HG02981 (cell line): ENCODE measurements at regions not wholly inside any gene's neighbourhood (a gene's known extent, or its start where the extent isn't known, plus 50 kb on each side); places are given as distances from the start of the nearest gene placed in this dataset.
"Not testable (repeated sequence)": the region's sequence is repeated elsewhere in the genome, so short reads cannot be mapped to it uniquely, and the experiment has no call there.

Source experiments
- ATAC-seq: cut with Tn5 transposase; IDR thresholded peaks from one replicate; pipeline ENCODE4 v1.9.1; 2021; ENCODE audit warnings: mild to moderate bottlenecking, moderate library complexity; ENCODE audit not compliant: unreplicated experiment

DNA sequence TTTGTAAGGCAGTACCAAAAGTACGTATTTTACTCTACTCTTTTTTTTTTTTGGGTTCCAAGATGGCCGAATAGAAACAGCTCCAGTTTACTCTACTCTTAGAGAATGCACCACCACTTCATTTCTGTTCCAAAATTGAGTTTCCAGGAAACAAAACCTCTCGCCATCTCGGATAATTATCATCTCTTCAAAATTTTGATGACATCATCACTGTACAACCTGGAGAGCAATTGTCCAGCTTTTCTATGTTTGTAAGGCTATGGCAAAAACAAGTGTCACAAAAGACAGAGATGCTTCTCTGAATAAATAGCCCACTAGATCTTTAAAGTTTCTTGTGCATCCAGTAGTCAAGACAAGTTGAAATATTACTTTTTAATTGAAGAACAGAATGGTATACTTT, 1631.9 kb upstream of the CDH6 start:
- no peak for ATAC-seq

DNA sequence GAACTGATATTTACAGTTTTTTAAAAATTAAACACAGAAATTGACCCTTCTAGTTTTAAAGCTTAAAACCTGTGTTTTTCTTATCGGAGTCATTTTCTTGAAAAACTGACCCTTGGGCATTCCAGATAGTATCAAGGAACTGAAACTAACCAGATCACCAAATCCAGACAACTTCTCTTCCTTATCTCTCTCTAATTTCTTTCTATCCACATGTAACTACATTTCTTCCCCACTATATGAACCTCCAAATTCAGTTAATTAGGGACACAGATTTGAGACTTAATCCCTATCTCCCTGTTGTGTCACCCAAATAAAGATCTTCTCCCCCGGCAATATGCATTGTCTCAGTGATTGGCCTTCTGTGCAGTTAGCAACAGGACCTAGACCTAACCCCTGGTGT, 1643.0 kb upstream of the CDH6 start:
- ATAC-seq: no peak

DNA sequence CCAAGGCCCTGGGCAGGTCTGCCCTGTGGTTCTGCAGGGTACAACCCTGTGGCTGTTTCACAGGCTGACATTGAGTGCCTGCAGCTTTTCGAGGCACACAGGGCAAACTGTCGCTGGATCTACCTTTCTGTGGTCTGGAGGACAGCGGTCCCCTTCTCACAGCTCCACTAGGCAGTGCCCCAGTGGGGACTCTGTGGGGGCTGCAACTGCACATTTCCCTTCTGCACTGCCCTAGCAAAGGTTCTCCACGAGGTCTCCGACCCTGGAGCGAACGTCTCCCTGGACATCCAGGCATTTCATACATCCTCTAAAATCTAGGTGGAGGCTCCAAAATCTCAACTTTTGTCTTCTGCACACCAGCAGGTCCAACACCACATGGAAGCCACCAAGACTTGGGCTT, 1645.2 kb upstream of the CDH6 start:
- no peak for ATAC-seq

DNA sequence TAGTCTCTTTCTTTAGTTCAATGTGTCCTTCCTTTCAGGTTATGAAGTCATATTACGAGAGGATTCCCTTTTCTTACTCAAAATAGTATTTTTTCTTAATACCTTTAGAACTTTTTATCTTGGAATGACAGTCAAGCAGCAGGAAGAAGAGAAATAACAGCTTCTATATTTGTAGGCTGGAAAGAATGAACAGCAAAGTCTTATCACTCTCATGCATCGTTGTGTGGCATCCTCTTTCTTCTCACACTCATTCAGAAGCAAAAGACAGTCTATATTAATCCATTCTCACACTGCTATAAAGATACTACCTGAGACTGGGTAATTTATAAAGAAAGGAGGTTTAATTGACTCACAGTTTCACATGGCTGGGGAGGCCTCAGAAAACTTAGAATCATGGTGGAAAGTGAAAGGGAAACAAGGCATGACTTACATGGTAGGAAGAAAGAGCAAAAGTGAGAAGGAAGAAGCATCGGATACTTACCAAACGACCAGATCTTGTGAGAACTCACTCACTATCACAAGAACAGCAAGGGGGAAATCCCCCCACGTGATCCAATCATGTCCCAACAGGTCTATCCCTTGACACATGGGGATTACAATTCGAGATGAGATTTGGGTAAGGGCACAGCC, 1646.1 kb upstream of the CDH6 start:
- ATAC-seq: no peak

DNA sequence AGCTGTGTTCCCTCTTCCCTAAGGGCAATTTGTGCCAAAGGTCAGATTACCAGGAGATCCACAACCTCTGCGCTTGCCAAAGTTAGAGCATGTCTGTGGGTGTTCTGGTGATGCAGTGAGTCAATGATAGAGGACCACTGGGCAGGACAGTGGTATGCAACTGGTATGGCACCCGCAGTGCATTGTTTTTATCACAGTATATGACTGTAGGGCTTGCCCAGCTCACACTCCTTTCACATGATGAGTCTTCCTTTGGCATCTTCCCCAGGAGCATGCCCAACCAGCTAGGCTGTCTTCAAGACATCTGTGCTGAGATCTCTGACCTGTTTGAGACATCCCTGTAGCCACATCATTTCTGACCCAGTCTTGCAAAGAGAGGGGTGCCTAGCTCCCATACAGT, 1650.0 kb upstream of the CDH6 start:
- no peak for ATAC-seq

DNA sequence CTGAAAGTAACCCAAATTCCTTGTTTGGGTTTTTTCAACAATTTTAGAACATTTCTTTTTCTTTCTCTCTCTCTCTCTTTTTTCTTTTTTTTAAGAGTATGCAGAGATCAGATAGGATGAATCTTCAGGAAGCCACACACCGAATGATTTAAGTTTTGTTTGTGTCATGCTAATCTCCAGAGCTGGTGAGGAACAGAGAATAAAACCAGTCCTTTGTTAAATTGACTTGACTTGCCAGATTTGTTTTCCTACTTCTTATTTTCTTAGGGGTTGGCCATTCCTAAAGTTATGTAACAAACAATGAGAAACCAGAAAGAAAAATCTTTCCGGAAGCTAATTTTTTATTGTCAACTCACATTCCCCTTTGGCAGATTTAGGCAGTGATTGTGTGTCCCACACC, 1669.3 kb upstream of the CDH6 start:
- no peak for ATAC-seq

DNA sequence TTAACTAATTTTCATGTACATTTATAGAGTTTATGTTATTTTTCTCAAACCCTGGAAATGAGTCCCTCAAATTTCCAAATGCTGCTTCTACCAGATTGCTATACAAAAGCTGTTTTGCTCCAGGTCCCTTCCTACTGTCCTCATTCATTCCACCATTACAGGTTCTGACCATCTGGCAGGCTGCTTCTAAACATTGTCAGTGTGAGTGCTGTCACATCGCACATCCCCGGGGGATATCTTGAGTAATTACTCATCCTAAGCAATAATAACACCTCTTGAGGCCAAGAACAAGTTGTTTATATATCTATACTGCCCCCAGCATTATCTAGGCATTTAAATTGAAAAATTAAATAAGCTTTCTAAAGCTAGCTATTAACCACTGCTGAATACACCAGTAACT, 1675.3 kb upstream of the CDH6 start:
- ATAC-seq: no peak

DNA sequence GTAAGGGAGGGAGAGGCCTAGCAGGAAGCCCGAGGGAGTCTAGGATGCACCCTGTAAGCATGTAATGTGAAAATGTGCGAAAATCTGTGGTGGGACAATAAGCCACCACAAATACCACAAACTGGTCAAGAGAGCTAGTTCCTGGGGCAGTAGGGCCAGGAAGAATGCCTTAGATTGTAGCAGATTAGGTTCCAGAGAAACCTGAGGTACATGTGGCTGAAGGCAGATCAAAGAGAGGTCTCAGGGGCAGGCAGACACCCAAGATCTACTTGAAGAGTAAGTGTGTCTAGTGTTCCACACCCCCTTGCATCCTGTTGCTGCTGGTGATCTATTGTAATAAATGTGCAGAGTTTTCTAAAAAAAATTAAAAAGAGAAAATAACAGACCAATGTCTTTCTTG, 1677.3 kb upstream of the CDH6 start:
- no peak for ATAC-seq

DNA sequence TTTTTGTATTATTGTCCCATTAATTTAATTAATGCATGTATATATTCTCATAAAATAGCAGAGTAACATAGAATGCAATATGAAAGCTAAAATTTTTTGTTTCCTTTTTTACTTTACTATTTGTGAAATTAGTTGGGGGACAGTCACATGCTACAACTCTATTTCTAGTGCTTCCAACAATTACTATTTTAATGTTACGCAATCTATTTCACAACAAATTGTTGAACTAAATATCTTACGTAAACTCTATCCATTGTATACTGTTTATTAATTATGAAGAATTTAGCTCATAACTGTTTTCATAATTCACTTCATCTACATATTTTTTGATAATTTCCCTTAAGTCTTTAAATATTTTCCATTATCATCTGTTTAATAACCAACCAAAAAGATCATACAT, 1685.4 kb upstream of the CDH6 start:
- no peak for ATAC-seq

DNA sequence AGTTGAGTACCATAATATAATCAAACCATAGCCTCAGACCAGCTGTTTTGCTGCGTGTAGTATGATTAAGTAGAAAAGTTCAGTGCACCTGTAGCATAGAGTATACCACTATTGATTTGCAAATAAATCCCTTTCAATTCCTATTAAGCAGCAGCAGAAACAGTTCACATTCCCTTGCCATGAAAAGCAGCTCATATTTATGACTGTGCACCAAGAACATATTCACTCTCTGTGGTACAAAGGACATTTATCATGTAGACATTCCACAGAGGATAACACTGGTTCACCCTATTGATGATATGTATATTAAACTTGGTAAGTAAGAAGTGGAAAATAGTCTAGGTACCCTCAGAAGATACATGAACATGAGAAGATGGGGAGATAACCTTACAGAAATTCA, 1689.1 kb upstream of the CDH6 start:
- ATAC-seq: no peak

DNA sequence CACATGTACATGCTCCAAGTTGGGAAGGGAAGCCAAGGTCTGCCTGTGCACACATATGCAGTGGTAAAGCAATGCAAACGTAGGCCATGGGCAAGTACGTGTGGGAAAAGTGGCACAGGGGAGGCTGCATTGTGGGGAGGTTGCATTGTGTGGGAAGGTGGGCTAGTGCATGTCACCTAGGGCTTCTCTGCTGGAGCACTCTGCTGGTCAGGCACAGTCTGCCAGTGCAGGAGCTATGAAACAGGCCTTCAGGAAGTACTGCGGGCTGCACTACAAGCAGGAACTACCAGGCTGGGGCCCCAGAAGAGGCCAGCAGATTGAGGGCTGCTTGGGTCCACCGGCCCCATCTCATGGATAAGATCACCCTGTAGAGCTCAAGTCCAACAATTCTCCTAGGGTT, 1694.6 kb upstream of the CDH6 start:
- no peak for ATAC-seq

DNA sequence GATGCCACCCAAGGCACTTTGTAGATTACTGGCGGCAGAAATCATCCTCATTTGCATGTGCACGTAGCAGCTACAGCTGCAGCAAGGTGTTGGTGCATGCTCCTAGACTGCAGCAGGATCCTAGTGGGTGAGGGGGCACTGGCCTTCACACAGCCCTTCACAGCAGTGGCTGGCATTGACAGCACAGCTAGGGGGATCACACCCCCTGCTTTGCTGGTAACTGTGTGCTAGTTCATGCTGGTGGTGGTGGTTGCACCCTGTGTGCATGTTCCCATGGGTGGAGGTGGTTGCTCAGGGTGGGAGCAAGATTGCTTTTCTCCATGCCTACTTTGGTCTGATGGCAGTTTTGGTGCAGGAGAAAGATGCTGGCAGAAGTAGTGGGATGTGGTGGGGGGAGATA, 1695.1 kb upstream of the CDH6 start:
- no peak for ATAC-seq

DNA sequence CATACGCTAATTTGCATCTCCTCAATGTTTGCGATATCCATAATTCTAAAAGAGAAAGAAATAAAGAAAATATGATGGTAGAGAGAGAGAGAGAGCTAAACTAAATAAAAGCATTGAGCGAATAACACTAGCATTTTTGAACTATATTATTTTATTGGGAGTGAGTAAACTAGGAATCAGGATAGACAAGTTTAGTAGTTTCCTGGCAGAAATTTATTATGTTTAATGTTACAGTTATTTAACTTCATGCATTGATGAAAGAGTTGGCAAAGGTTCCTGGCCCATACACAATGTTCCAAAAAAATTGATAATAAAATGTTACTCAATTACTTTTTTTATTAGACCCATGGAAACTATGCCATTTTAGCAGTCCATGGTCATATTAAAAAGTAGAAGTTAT, 1708.2 kb upstream of the CDH6 start:
- ATAC-seq: no peak

DNA sequence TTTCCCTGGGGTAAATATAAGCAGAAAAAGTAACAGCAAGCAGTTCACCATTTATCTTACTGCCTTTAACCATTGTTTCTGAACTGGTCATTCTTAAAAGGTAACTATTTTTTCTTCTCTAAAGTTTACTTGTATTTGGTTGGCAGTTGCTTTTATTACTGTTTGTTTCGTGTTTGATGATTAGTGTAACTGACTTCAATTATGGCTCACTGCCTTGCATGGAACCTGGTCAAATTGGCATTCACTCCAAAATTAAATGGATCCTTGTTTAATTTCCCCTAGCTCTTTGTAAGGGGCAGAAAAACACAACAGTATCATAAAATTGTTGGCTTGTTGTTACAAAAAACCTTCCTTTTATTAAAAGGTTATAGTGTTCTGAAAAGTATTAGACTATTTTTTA, 1723.9 kb upstream of the CDH6 start:
- ATAC-seq: no peak

DNA sequence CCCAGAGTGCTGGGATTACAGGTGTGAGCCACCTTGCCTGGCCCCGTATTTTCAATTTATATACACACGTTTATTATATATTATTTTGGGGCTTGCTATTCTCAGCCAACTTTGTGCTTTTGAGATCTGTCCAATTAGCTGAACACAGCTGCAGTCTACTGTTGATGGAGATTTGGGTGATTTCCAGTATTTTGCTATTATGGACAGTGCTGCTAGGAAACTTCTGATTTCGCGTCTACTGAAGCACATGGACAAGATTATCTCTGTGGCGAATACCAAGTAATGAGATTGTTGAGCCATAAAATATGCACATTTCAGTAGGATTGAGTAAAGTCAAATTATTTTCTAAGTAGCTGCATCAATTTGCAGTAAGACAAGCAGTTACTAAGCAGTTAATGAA, 1731.2 kb upstream of the CDH6 start:
- no peak for ATAC-seq

DNA sequence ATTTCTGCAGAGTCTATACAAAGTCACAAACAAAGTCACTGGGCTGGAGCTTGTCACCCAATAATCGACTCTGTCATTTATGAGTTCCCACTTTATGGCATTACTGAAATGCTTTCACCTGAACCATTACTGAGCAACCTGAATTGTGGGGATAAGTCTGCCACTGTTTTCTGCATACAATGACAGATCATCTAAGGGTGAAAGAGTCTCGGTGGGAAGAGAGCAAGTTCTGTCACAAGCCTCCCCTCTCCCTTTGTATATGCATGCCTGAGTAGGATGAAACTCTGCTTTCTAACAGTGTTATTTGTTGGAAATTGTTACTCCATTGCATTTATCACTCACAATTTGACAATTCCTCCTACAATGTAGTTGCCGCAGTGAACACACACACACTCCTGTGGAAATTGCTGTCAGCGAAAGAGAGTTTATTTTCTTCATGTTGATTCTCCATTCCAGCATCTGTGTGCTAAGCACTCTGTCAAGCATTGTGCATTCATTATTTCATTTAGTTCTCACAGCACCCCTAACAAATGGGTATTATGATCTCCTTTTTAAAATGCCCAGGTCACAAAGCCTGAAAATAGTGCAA, 1732.4 kb upstream of the CDH6 start:
- no peak for ATAC-seq

DNA sequence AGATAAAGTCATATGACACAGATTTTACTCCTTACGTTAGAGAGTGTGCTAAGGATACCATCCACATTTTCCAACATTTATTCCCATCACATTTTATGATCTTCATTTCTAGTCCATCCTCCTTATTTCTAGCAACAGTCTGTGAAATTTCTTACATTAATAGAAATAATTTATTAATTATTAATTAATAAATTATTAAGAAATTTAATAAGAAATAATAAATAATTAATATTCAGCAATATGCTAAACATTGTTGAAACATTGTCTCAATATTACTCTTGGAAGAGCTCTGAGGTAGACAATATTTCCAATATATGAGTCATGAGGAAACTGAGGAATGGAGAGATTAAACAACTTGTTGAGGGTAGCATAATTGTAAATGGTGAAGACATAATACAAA, 1742.5 kb upstream of the CDH6 start:
- ATAC-seq: not testable (repeated sequence)

DNA sequence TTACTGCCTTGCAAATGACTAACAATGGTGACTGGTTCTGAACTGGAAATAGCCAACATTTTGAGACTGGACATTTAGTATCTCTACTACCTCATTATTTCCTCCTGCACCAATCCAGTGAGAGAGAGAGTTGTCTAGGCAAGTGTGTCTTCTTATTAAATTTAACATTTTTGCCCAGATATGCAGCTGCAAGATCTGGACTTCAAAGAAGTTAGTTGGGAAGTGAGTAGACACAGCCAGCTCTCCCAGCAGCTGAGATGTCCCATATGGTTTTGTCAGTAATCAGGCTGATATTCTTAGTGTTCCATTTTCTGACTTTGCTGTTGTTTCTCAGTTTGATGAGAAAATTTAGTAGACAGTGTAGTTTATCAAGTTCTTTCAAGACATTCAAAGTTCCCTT, 1778.8 kb upstream of the CDH6 start:
- no peak for ATAC-seq

DNA sequence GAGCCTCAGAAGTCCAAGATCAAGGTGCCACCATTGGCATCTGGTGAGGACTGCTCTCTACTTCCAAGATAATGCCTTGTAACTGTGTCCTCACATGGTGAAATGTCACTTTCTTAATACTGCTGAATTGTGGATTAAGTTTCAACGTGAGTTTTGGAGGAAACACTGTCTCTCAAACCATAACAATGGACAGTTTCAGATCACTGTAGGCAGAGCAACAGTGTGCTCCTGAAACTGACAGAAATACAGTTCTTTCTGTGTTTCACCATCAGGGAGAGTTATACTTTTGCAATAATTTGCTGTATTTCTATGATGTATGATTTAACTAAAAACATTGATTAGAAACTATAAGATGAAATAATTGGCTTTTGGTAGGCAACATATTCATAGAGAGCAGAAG, 1780.5 kb upstream of the CDH6 start:
- no peak for ATAC-seq

DNA sequence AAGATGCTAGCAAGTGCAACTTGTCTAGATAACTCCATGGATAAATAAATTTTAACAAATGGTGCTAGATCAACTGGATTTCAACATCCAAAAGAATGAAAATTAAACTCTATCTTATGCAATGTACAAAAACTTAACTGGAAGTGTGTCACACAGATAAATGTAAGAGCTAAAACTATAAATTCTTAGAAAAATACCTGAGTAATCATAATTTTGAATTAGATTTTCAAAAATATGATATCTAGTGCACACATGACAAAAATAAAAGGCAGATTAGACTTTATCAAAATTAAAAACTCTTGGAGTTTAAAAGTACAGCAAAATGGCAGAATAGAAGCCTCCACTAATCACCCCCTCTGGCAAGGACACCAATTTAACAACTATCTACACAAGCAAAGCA, 1791.2 kb upstream of the CDH6 start:
- no peak for ATAC-seq

DNA sequence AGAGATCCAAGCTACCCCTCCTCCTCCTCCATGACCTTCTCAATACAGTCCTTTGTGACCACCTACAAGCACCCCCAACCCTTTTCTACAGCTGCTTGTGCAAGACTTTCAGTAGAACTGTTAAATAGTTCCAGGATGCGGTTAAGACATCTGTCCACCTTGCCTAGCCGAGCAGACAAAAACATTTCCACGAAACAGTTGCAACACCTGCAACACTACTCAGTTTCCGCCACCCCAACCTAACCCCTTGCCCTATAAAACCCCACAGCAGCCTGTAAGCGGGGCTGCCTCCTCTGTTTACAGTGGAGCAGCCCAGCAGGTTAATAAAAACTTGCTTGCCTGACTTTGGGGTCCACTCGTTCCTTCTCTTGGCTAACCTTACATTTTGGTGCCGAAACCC, 1803.5 kb upstream of the CDH6 start:
- ATAC-seq: no peak

DNA sequence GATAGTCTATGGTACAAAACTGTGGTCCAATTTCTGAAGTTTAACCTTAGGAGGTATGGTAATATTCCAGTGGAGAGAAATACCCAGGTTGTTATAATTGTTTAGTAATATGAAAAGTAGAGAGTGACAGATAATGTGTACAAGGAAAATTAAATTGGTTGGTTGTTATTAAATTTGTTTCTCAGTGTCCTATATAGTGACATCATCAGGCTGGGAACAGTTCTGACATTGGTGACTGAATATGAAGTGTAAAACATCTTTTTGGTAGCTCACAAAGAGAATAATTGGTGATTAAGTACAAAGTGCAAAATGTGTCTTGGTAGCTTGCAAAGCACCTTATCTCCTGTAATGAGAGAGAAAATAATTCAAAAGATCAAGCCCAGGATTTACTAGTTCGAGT, 1806.1 kb upstream of the CDH6 start:
- ATAC-seq: no peak

DNA sequence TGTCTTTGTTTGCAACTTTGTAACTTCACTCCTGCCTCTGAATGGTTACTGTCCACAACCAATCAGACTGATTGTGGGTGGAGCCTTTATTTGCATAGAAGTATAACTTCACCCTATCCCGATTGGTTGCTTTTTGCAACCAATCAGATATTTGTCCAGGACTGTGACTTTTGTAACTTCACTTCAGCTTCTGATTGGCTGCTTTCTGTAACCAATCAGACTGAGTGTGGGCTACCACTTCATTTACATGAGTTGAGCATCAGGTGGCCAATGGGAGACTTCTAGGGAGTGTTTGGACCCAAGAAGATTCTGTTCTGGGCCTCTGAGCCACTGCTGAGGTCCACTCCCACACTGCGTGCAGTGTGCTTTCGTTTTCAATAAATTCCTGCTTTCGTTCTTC, 1810.7 kb upstream of the CDH6 start:
- ATAC-seq: no peak
